NCI-H2107 treated with DMSO at 0.1 percent for 48 hours (cell line): ENCODE measurements at regions not wholly inside any gene's neighbourhood (a gene's known extent, or its start where the extent isn't known, plus 50 kb on each side); places are given as distances from the start of the nearest gene placed in this dataset.
"Not testable (repeated sequence)": the region's sequence is repeated elsewhere in the genome, so short reads cannot be mapped to it uniquely, and the experiment has no call there.

ENCODE experiments used
- DNase-seq: peaks from one replicate; lab custom pipeline; 2025; ENCODE audit not compliant: unreplicated experiment; lab: John Stamatoyannopoulos, UW

DNA sequence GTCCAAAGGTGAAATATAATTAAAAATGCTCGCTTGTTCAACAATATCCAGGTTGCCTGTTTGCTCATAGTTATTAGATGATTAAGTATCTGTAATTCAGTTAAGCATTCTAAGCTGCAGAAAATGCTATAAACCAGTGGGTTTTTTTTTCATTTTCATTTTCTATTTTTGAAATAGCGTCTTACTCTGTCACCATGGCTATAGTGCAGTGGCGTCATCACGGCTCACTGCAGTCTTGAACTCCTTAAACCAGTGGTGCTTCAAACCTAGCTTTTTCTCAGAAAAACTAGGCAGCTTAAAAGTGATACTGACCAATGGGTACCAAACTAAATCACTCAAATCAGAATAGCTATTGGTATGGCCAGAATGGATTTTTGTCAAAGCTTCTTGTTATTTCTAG lies 925.2 kb downstream of the TSN start:
- no peak for DNase-seq

DNA sequence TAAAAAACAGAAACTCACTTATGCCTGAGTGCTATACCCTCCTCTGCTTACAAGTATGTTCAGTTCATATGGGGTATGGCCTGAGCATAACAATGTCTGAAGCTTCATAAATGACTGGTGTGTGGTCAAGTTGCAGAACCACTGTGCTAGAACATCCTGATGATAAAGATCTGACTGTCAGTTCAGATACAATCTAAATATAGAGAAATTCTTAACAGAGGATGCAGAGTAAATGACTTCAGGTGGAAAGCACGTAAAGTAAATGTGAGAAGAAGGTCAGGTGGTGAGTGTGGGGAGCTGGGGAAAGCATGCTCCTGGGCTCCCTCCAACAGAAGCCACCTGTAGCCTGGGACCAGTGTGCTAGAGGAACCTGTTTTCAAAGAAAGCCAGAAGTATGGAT lies 926.2 kb downstream of the TSN start:
- no peak for DNase-seq

DNA sequence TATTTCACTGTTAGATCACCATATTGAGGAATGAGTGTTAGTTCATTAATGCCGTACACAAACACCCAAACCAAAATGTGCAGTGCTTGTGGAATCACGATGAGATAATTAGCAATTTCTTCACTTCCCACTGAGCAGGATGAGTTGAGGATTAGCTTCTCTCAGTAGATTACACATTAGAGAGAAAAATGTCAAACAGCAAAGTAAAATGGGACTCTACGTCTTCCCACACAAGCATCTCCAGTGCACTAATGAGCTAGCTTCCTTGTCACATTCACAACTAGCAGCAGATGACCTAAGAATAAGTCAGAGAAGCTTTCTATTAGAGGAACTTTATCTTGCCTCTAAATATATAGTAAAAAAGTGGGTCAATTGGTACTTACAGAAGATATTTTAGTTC lies 926.9 kb downstream of the TSN start:
- no peak for DNase-seq

DNA sequence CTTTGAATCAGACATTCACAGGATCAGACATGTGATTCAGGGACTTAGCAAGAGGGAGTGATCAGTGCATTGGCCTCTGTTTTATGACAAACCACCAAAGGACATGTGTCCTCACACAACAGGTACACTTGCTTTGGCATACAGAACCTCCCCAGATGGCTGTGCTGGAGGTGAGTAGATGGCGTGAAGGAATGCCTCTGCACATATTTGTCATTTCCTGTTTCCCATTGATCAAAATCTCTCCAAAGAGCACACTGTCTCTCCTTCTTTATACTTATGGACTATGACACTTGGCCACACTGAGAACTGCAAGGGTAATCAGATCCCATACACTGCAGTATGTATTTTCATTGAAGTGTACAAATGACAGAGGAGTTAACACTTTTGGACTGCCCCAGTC lies 927.6 kb downstream of the TSN start:
- no peak for DNase-seq

DNA sequence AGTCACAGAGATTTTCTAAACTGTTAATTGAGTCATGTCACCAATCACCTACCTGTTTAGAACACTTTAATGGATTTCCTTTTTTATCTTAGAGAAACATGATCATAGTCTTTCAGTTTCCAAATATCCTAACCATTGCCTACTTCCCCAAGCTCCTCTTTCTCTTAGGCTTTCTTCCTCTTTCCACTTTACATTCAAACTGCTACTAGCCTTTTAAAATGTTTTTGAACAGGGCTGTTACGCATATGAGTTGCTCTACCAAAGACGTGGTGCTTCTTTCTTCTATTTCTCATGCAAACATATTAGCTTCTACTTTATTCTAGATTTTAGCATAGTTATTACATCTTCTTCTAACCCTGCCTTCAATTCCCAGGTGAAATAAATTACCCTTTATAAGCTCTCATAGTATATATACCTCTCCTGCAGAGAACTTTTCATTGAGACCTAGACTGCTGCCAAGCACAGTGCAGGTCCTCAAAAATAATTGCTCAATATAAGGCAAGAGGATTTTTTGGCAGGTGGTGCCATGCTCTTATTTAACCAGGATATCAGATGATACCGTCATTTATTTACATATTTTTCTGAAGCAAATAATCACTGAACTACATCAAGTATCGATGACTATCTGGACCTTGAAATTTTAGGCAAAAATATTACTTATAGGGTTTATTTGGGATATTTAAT lies 937.1 kb downstream of the TSN start:
- peak; percentile 26 for DNase-seq

- no peak for DNase-seq
Measured at GRCh38 chr2:122697415-122697814, 942.0 kb downstream of the TSN start.

GRCh38 chr2:122703676-122704075 lies 948.2 kb downstream of the TSN start:
- no peak for DNase-seq

DNA sequence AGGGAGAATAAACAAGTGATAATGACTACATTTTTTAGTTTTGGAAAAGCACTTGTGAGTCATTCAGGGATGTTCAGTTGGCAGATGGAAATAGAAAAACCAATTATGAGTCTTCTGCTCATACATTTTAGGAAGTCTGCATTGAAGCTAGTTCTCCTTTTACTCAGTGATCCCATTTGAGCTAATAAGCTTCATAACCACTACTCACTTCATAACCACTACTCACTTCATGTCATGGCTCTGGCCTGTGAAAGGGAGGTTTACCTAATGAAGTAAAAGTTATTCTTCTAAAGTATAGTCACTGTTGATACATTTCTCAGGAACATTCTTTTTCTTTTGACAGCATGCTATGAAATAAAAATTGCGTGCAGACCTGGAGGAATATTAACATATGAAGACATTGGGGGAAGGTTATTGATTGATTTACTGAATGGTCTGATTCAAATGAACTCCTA lies 948.7 kb downstream of the TSN start:
- no peak for DNase-seq

DNA sequence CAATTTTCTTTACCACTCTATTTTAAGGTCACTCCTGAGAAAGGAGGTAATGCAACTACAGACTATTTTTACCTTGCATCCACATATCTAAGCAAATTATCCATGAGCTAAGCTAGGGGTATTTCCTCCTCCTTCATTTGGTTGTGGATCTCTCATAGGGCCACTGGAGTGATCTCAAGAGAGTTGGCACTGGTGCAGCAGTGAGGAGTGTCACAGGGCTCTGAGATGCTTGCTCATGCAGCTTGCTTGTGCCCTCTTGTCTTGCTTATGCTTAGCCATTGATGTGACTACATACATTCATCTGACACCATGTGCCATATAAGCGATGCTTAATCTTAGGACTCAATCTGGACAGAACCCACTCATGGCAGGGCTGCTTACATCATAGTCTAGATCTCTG lies 950.3 kb downstream of the TSN start:
- no peak for DNase-seq

GRCh38 chr2:122706757-122707223 lies 951.3 kb downstream of the TSN start:
- no peak for DNase-seq

DNA sequence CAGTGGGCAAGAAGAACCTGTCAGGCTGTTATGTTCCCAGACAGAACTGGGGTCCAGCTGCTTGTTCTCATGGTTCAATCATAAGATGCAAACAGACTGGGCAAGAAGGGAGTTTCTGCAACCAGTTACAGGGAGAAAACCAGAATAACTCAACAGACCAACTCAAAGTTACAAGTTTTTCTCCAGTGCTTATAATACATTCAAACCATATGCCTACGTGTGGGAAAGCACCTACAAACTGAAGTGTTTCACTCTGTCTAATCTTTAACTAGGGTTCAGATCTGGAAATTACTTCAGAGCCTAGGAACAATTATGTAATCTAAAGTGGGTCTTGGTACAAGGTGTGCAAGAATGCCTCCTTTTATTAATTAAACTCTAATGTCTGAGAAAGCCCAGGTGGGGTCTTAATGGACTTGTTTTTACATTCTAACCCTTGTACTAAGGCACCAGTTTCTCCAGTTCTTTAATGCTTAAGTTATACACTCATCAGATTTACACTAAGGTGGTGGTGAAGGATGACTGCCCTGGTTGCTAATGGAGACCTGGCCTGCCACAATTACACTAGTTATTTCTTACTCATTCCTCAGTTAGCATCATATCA lies 951.9 kb downstream of the TSN start:
- DNase-seq = no peak

DNA sequence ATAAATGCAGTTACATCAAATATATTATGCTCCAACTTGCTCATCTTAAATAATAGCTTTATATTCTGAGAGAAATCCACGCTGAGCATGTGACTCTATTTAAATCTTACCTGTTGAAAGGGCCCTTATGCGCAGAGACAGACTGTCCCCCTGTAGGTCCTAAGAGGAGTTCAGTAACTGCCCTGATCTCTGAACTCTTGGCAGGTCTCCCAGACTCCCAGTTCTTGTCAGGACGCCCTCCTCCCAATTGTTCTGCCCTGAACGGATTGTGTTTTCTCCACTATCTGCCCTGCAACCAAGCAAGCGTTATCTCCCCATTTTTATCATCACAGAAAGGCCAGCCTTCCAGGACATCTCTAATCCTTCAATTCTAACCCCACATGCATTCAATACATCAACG lies 954.6 kb downstream of the TSN start:
- DNase-seq = no peak

GRCh38 chr2:122713800-122714199 lies 958.3 kb downstream of the TSN start:
- DNase-seq = no peak

GRCh38 chr2:122720822-122721221 lies 965.4 kb downstream of the TSN start:
- not testable (repeated sequence) for DNase-seq

DNA sequence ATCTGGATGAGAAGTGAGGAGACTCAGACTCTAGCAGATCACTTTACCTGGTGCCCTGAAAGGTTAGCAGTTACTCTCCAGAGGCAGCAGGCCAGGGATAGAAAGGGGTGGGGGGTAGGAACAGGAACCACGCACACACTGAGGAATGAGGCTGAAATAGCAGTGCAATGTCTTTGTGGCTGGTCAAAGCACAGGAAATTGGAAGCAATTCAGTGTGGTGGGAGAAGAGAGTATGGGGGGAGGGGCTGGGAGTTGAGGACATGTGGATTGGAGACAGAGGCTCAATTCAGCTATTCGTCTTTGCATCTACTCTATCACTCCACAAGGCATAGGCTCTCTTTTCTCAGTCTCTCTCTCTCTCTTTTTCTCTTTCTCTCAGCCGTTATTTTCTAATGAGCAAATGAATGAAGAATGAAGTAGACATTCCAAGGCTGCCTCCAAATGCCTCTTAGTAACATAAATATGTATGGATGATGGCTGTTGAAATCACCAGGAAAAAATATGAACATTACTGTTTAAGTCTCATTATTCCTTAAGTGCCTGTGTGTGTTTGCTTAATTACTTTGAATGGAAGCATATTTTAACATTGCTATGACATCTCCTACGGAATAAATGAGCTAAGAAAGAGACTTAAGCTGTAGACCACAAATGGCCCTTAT lies 979.4 kb downstream of the TSN start:
- no peak for DNase-seq

- no peak for DNase-seq
Measured at GRCh38 chr2:122736279-122736678, 980.8 kb downstream of the TSN start.

DNA sequence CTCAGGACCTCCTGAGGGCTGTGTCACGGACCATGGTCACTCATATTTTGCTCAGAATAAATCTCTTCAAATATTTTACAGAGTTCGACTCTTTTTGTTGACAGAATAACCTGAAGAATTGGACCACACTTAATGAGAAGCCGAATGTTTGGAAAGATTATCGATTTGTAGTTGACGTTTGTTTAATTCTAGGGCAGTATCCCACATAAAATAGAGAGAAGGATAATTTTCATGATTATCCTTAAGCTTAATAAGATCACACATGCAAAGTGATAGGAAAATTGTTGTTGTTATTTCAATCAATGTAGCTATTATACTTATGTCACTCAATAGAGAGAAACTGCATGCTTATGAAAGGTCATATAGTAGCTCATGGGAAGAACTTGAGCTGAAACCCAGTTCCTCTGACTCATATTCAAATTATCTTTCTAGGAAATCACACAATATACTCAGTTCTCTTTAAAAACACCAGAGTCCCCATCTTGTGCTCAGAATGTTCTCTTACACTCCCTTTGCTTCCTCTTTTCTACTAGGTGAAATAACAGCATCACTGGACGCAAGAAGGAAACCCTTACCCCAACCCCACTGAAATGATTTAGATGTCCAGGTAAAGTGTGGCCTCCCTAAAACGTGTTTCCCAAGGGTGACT lies 982.1 kb downstream of the TSN start:
- DNase-seq = no peak

DNA sequence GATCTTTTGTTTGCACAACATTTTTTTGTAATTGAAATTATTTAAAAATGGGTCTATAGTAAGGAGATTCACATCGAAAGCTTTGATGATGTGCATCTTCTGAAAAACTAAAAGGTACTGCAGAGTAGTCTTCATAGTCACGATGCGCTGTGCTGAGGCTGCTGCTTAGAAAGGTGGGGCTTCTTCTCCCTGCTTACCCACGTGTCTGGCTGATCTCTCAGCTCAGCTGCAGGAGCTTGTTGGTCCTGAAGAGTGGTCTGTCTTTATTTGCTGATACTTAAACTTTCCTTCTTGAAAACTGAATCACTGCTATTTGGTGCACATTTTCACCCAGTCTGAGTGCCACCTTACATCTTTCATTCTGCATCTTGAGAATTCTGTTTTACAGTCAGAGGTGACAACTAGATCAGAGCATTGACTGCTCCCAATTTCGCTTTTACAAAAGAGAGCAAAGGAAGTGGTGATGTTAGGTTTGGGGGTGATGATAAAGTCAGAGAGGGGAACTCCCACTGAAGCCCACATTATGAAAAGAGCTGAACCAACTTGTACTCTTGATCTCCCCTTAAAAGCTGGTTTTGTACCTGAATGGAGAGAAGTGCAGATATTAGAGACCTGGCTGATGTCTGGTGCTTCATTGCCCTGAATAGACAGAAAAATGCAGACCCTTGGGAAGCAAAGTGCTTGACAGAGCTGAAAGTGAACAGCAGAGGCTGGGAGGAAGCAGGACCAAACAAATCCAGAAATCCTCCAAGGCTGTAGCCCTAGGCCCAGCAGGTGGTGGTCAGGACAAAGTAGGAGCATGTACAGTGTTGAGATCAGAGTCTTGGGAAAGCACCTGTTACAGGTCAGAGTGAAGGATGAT lies 984.5 kb downstream of the TSN start:
- no peak for DNase-seq

DNA sequence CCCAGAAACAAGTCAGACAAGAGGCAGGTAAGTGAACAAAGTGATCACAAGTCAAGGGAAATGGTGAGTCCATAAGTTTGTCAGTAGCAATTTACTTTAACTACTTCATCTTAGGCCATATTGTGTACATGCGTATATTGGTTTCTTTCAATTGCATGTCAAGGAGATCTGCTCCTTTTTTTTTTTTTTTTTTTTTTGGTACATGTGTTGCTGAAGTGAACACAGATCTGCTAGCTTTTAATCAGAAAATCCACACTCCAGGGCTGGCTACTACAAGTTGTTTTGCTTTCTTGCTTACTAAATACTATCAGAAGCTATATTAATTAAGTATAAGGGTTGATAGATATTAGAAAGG lies 985.1 kb downstream of the TSN start:
- no peak for DNase-seq

GRCh38 chr2:122741403-122741802 lies 986.0 kb downstream of the TSN start:
- no peak for DNase-seq
